HG03108 (cell line): ENCODE measurements at regions not wholly inside any gene's neighbourhood (a gene's known extent, or its start where the extent isn't known, plus 50 kb on each side); places are given as distances from the start of the nearest gene placed in this dataset.

Experiments
- ATAC-seq: cut with Tn5 transposase; IDR thresholded peaks from one replicate; pipeline ENCODE4 v1.9.1; 2021; ENCODE audit warnings: moderate library complexity; ENCODE audit not compliant: unreplicated experiment

GRCh38 chr18:78914249-78914935 lies 65.2 kb upstream of the SALL3 start:
- no peak for ATAC-seq

- ATAC-seq: no peak
These were observed 64.1 kb upstream of the SALL3 start for GRCh38 chr18:78915446-78916008.

GRCh38 chr18:78918707-78919106 lies 60.9 kb upstream of the SALL3 start:
- no peak for ATAC-seq

- ATAC-seq: no peak
These were observed 59.7 kb upstream of the SALL3 start for GRCh38 chr18:78919956-78920355.

- ATAC-seq: no peak
These were observed 59.0 kb upstream of the SALL3 start for GRCh38 chr18:78920456-78921138.

- no peak for ATAC-seq
These were observed 56.8 kb upstream of the SALL3 start for GRCh38 chr18:78922856-78923255.

GRCh38 chr18:78924301-78924700 lies 55.3 kb upstream of the SALL3 start:
- no peak for ATAC-seq

- no peak for ATAC-seq
These were observed 54.7 kb upstream of the SALL3 start for GRCh38 chr18:78924786-78925540.

- no peak for ATAC-seq
These were observed 53.9 kb upstream of the SALL3 start for GRCh38 chr18:78925557-78926242.

- ATAC-seq: no peak
These were observed 53.4 kb upstream of the SALL3 start for GRCh38 chr18:78926243-78926615.

GRCh38 chr18:78927156-78927555 lies 52.5 kb upstream of the SALL3 start:
- no peak for ATAC-seq

- no peak for ATAC-seq
These were observed 52.0 kb upstream of the SALL3 start for GRCh38 chr18:78927616-78928015.

- no peak for ATAC-seq
These were observed 51.5 kb upstream of the SALL3 start for GRCh38 chr18:78928076-78928475.

- no peak for ATAC-seq
These were observed 50.1 kb upstream of the SALL3 start for GRCh38 chr18:78929516-78929915.
